ENCODE measurements at regions not wholly inside any gene's neighbourhood (a gene's known extent, or its start where the extent isn't known, plus 50 kb on each side); places are given as distances from the start of the nearest gene placed in this dataset.

DNA sequence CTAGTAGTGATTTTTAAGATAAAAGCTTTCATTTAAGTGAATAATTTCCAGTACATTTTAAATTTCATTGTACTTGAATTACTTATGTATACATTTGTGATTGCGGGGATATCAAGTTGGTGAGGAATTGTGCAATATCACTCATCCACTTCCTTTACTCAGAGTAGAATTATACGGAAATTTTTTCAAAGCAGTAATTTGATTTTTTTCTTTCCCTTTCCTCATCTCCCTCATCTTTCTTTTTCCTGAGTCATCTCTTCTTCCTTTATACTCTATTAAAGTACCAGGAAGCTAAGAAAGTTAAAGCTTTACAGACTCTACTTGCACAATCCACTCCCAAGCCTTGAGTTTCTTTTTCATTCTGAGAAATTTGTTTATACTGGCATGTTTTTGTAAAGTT, 60.9 kb upstream of the DEFB112 start:
- TF ChIP-seq CTCF (IDR thresholded peaks at IDR 0.05), result no peak
- no peak for TF ChIP-seq POLR2AphosphoS5 (IDR thresholded peaks at IDR 0.05)
- no peak for TF ChIP-seq POLR2A (IDR thresholded peaks at IDR 0.05; ENCODE audit: low read depth)
